ENCODE measurements at regions not wholly inside any gene's neighbourhood (a gene's known extent, or its start where the extent isn't known, plus 50 kb on each side); places are given as distances from the start of the nearest gene placed in this dataset.

GRCh38 chr6:145546265-145546664 is 189.1 kb downstream of the EPM2A start:
- no peak for TF ChIP-seq ZFX (IDR thresholded peaks at IDR 0.05)
- TF ChIP-seq, protein P1, sequence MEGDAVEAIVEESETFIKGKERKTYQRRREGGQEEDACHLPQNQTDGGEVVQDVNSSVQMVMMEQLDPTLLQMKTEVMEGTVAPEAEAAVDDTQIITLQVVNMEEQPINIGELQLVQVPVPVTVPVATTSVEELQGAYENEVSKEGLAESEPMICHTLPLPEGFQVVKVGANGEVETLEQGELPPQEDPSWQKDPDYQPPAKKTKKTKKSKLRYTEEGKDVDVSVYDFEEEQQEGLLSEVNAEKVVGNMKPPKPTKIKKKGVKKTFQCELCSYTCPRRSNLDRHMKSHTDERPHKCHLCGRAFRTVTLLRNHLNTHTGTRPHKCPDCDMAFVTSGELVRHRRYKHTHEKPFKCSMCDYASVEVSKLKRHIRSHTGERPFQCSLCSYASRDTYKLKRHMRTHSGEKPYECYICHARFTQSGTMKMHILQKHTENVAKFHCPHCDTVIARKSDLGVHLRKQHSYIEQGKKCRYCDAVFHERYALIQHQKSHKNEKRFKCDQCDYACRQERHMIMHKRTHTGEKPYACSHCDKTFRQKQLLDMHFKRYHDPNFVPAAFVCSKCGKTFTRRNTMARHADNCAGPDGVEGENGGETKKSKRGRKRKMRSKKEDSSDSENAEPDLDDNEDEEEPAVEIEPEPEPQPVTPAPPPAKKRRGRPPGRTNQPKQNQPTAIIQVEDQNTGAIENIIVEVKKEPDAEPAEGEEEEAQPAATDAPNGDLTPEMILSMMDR (conservative IDR thresholded peaks at IDR 0.05): no peak
- no peak overlapping the region for H3K27ac ChIP-seq

- H3K27ac ChIP-seq: no peak overlapping the region
- TF ChIP-seq, protein P1 (conservative IDR thresholded peaks at IDR 0.05): no peak
- no peak for TF ChIP-seq ZFX (IDR thresholded peaks at IDR 0.05)
Measured at GRCh38 chr6:145547594-145548335, 187.6 kb downstream of the EPM2A start.

DNA sequence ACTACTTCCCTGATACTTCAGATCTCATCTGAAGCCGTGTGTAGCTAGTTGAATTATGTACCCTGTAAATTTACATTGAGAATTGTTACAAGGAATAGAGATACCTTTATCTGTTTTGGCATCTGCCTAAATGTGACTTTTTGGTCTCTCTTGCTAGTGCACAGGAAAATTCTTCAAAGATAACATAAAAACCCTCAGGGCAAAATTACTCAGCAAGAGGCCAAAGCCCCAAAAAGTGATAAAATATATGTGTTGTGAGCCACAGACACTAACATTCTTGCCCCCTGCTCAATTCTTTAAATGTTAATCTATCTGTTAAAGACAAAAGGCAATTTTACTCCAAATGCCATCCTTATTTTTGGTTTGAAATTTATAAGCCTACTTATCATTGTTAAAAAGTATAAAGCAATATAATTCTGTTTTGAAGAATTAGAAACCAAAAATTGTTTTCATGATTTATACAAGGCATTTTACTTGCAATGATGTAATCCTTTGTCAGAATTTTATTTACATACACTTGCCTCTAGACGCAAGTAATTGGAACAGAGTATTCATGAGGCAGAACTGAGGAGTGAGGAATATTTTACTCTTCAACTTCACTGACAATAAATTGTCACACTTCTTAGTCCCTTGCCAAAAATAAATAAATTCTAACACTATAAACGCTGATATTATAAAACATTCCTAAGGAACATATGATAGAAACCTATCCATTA is 186.2 kb downstream of the EPM2A start:
- TF ChIP-seq ZFX (IDR thresholded peaks at IDR 0.05): no peak
- TF ChIP-seq, protein P1 (conservative IDR thresholded peaks at IDR 0.05): no peak
- no peak overlapping the region for H3K27ac ChIP-seq

DNA sequence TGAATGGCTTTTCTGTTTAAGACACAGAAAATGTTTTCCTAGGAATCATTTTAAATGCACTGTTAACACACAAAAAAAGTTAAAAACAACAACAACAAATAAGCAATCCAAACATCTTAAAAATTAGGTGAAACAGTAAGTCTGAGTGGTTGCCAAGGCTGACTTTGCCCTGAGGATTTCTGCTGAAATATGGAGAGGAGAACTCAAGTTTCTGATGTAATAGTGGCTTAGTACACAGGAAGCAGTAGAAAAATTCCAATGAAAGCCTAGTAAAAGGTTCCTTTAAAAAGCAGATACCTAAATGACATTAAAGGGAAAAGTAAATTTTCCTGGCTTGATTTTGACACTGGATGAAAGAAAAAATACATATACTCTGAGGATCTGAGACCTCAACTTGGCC is 184.2 kb downstream of the EPM2A start:
- TF ChIP-seq, protein P1 (conservative IDR thresholded peaks at IDR 0.05): no peak
- no peak for TF ChIP-seq ZFX (IDR thresholded peaks at IDR 0.05)
- no peak overlapping the region for H3K27ac ChIP-seq

DNA sequence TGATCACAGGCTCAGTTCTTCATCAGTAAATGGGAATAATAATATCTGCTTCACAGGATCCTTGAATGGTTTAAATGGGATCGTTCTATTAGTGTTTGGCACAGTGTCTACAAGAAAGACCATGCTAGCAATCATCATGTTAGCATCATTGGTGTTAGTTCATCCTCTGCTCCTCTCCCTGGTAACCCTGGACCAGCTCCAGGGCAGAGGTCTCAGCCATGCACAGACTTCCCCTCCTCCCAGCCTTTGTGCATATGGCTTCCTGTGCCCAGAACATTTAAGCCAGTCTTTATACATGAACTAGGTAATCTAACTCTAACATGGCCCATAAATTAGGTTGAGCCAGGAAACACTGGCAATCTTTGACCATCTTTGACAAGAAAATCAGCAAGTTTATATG is 180.2 kb downstream of the EPM2A start:
- TF ChIP-seq ZFX (IDR thresholded peaks at IDR 0.05): no peak
- H3K27ac ChIP-seq: no peak overlapping the region

- no peak overlapping the region for H3K27ac ChIP-seq
- TF ChIP-seq ZFX (IDR thresholded peaks at IDR 0.05): no peak
- TF ChIP-seq, protein P1 (conservative IDR thresholded peaks at IDR 0.05): no peak
Measured at GRCh38 chr6:145557474-145557873, 177.8 kb downstream of the EPM2A start.

DNA sequence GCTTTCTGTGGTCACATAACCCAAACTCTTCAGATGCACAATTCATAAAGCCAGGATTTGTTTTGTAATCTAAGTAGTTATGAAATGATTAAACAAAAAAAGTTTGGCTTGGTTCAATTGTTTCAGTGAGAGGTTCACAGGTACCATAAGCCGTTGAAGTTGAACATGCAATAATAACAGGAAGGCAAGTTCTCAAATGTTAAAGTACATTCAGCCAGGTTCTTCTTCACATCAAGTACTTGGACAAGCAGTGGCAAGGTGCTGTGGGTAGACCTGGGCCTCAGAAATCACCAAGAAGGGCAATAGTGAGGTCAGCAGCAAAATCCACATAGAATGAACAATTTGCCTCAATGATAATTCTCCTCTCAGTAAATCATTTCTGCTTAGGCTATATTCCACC is 175.5 kb downstream of the EPM2A start:
- no peak overlapping the region for H3K27ac ChIP-seq
- no peak for TF ChIP-seq ZFX (IDR thresholded peaks at IDR 0.05)
- TF ChIP-seq, protein P1 (conservative IDR thresholded peaks at IDR 0.05): no peak

Data from C4-2B (cell line).